ENCODE measurements at regions not wholly inside any gene's neighbourhood (a gene's known extent, or its start where the extent isn't known, plus 50 kb on each side); places are given as distances from the start of the nearest gene placed in this dataset.

DNA sequence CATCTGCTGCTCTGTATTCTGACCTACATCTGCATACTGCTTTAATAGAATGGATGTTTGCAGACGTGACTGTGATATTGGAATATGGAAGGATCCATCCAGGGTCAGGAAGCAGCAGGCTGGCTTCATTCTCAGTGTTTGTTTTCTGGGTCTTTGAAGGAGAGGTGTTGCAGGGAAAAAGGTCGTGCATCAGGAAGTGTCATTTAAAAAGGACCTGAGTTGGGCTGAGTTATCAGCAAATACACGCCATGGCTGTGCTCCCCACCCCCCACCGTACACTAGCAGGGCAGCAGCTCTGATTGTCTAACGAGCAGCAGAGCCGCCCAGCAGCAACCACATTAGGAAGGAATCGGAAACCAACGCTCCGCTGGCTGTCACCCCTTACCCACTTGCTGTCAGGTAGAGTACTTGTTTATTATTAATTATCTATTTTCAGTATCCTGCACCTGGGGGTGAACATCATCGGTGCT, 63.1 kb upstream of the STEAP1B start:
- DNase-seq (ENCODE audit: low read depth in 2 of 2): no peak

- DNase-seq (ENCODE audit: low read depth in 2 of 2): no peak
Measured at GRCh38 chr7:22561895-22562593, 62.1 kb upstream of the STEAP1B start.

- no peak for DNase-seq (ENCODE audit: low read depth in 2 of 2)
Measured at GRCh38 chr7:22561321-22561811, 61.4 kb upstream of the STEAP1B start.

- DNase-seq (ENCODE audit: low read depth in 2 of 2): peak in 1 of 2 donors; percentile 9
Measured at GRCh38 chr7:22559829-22560489, 60.0 kb upstream of the STEAP1B start.

- DNase-seq (ENCODE audit: low read depth in 2 of 2): no peak
Measured at GRCh38 chr7:22557167-22557566, 57.2 kb upstream of the STEAP1B start.

DNA sequence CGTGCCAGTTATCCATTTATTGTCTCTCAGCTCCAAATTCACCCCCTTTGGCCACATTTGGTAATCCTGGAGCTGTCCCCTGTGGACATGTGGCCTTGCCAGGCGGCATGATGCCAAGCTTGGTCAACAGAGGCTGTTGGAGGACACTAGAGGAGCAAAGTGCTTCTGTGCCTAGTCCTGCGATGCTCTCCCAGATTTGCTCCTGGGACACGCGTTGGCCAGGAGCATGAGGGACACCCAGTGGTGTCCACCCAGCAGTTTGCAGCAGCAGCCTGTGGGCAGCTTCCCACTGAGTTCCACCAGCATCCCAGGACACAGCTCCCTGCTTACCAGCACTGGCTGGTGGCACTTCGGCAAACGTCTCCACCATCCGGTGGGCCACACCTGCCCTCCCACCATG, 55.5 kb upstream of the STEAP1B start:
- no peak for DNase-seq (ENCODE audit: low read depth in 2 of 2)

GRCh38 chr7:22554184-22554583, 54.2 kb upstream of the STEAP1B start:
- DNase-seq (ENCODE audit: low read depth in 2 of 2): no peak

- DNase-seq (ENCODE audit: low read depth in 2 of 2): no peak
Measured at GRCh38 chr7:22551768-22552513, 52.0 kb upstream of the STEAP1B start.

DNA sequence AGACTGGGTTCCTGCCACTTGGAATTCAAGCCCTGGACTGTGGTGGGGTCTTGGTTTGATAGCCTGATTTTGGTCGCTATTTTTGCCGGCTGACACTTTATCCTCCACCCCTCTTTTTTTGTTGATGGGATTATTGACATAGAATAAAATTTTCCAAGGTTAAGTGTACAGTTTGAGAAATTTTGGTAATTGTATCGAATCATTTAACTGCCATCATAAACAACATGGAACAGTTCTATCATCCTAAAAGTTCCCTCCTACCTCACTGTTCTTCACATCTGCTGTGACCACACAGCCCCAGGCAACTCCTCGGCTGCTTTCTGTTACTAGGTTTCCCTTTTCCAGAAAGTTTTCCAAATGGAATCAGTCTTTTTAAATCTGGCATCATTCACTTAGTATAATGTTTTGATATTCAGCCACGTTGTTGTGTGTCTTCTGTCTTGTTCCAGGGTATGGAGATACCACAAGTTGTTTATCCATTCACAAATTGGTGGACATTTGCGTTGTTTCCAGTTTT, 50.6 kb upstream of the STEAP1B start:
- DNase-seq (ENCODE audit: low read depth in 2 of 2): no peak

GRCh38 chr7:22549667-22550513, 49.9 kb upstream of the STEAP1B start:
- no peak for DNase-seq (ENCODE audit: low read depth in 2 of 2)

Data from stimulated activated CD8-positive, alpha-beta memory T cell treated with anti-CD3 and anti-CD28 coated beads, Interleukin-2, amount 100 ng/mL, for 1 hour (primary cell).